RKO (cell line): ENCODE measurements at regions not wholly inside any gene's neighbourhood (a gene's known extent, or its start where the extent isn't known, plus 50 kb on each side); places are given as distances from the start of the nearest gene placed in this dataset.
"Not testable (repeated sequence)": the region's sequence is repeated elsewhere in the genome, so short reads cannot be mapped to it uniquely, and the experiment has no call there.

Experiments used
- DNase-seq: peaks from one replicate; pipeline ENCODE4 v3.0.0-alpha.2; 2016; ENCODE audit warnings: low spot score

DNA sequence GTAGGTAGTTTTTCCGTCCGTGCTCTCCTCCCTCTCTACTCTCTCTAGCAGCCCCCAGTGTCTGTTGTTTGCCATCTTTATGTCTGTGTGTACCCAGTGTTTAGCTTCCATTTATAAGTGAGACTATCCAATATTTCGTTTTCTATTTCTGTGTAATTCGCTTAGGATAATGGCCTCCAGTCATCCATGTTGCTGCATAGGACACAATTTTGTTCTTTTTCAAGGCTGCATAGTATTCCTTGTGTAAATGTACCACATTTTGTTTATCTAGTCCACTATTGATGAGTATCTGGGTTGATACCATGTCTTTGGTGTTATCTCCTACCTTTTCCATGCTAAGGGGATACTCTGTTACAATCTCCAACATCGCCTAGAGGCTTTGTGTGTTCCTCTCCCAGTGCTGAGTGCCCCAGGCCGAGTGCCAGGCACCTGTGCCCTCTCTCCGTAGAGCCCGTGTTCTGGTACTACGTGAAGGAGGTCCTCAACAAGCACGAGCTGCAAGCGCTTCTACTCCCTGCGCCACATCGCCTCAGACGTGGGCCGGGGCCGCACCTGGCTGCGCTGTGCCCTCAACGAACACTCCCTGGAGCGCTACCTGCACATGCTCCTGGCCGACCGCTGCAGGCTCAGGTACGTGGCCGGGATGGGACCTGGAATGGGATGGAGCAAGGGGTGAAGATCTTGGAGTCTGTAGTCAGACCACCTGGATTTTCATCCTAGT lies 51.0 kb downstream of the NPIPB11 start:
- DNase-seq: not testable (repeated sequence)

DNA sequence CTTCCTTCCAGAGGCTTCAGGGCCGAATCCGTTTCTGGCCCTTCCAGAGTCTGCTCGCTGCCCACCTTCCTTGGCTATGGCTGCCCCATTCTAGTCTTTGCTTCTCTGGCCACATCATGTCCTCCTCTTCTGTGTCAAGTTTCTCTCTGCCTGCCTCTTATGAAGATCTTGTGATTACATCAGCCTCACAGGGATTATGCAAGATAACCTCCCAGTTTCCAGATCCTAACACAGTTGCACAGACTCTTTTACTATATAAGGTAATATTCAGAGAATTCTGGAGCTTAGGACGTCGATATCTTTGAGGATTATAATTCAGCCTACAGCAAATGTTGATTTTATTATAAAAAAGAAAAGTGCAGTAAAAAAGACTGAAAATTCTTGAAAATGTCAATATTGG lies 52.1 kb downstream of the NPIPB11 start:
- DNase-seq: not testable (repeated sequence)

DNA sequence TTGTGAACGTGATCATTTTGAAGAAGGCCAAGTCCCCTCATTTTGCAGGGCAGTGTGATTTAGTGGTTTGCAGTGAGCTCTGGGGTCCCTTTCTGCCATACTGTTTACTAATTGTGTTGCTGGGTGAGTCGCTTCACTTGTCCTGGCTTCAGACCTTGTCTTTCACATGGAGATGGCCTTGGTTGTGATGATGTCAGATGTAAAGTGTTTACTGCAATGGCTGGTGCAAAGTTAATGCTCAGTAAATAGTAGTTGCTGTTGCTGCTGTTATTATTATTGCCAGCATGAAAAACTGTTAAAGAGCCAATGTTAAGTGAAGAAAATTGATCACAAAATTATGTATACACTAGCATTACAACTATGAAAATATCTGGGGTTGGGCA lies 53.9 kb downstream of the NPIPB11 start:
- not testable (repeated sequence) for DNase-seq

DNA sequence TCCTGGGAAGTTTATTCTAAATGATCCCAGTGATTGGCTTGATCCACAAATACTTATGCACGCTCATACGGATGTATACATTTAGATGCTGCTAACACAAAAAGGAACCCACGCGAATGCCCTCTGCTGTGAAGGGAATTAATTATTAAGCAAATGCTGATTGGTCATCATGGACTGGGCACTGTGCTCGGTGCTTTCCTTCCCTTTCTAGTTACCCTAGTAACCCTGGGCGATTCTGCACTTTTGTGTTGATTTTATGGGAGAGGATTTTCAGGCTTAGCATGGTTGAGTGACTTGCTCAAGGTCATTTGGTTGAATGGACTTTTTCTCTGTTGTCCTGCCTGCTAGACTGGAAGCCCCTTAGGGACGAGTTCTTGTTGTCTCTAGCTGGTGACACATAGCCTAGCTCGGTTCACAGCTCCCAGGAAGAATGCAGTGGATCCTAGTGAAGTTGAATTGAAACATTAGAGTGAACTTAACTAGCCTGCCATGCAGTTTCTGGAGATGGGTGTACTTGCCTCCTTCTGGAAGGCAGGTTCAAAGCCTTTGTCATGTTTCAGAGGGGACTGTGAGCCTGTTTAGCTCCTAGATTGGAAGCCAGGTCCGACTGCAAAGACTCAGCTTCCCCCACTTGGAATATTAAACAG lies 54.4 kb downstream of the NPIPB11 start:
- DNase-seq: not testable (repeated sequence)

DNA sequence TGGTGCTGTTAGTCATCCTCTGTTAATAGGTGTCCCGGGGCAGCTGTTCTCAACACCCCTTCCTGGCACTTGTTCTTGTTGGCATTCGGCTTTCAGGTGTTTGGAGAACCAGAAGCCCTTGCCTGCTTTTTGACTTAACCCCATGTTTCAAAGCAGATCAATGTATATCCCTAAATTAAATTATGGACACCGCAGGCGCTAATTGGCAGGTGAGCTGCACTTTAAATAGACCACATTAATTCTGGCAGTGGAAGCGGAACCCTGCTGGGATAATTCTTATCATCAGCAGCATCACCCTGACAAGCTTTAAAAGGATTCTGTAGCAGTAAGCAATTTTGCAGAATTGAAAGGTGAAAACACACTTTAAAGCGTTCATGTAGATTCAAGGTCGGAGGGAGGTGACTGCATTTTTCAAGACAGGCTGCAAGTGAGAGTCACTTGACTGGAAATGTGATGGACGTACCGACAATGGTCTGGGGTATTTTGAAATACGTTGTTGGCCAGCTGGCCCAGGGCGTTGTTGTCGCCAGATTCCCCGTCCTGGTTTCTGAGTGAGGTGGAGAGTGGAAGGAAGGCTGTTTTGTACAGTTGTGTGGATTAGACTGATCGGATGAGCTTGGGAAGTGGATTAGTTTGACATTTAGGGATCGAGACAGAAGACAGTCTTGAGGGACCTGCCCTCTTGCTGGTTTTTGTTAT lies 55.1 kb downstream of the NPIPB11 start:
- DNase-seq: not testable (repeated sequence)

DNA sequence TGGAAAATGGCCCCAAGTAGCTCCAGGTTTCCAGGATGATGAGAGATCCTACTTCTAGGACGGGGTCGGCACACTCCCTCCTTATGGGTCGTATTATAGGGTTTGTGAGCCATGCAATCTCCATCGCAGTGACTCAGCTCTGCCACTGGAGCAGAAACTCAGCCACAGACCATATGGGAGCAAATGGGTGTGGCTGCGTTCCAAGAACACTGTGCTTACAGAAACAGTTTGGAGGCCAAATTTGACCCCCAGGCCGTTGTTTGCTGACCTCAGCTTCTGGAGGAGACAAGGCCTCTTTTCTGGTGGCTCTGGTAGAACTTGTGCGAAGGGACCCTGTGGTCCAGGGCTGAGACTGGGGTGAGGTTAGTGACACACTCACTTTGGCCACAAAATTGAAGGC lies 56.5 kb downstream of the NPIPB11 start:
- DNase-seq: not testable (repeated sequence)

DNA sequence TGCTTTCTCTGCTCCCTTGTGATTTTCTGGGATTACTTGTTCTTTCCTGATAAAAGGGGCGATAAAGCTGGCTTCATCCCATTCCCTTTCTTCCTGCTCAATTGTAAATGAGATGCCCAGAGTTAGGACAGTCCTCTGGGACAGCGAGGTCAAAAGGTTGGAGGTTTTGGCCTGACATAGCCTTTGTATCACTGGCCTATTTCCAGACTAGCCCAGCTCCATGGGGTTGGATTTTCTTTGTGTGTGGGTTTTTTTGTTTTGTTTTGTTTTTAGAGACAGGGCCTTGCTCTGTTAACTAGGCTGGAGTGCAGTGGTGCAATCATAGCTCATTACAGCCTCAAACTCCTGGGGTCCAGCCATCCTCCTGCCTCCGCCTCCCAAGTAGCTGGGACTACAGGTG lies 57.8 kb downstream of the NPIPB11 start:
- DNase-seq: not testable (repeated sequence)

DNA sequence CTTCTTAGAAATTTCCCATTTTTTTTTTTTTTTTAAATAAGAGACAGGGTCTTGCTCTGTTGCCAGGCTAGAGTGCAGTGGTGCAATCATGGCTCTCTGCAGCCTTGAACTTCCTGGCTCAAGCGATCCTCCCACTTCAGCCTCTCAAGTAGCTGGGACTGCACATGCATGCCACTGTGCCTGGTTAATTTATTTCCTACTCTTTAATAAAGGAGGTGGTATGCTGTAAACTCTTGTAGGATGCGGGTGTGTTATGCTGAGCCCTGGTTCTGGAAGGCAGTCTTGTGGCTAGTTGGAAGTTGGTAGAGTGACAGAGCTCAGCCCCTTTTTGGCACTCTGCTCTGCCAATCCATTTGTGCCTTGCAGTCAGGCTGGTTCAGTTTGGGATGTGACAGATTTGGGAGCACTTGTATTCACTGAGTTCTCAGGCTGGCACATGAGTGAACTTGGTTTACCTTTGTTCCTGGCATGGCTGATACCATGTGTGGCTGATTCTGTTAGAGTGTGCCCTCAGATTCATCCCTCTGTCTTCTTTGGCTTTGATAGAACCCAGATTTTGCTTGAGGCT lies 58.3 kb downstream of the NPIPB11 start:
- DNase-seq: not testable (repeated sequence)

DNA sequence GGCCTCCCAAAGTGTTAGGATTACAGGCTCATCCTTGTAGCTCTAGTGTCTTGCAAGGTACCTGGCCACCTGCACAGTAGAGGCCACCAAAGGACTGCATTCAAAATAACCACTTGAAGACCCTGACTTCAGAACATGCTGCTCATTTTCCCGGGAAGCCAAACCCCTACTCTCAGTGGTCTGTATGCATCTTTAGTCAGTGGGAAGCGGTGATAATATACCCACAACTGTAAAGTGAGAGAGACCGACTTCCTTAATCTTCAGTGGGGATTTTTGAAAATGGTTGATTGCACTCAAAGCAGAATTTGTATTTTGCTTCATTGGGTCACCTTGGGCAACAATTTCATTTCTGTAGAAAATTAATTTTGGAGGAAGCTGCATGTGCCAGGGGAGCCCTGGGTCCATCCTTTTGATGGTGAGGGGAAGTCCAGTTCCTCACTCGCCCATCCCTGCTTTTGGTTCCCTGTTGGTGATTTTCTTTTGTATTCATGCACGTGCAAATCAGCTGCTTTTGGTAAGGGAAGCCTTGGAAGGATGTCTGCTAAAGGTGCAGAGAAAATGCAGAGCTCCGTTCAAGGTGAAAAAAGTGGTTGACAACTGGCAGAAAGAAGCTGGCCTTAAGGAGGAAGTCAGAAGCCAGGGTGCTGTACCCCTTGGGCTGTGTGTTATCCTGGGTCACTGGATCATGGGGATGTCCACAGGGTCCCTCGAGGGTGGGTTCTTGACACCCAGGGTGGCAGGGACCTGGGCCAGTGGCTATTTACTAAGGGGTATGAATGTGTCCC lies 59.5 kb downstream of the NPIPB11 start:
- DNase-seq: not testable (repeated sequence)

DNA sequence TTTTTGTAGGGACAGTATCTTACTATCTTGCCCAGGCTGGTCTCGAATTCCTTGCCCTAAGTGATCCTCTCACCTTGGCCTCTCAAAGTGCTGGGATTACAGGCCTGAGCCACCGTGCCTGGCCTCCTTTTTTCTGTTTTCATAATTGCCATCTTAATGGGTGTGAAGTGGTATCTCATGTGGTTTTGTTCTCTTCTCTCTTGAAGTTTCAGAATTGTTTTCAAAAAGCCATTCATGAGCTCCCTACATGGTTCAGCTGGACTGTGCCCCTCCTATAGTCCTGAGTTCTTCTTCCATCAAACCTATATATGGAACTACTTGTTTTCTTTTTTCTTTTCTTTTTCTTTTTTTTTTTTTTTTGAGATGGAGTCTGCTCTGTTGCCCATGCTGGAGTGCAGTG lies 60.3 kb downstream of the NPIPB11 start:
- not testable (repeated sequence) for DNase-seq

DNA sequence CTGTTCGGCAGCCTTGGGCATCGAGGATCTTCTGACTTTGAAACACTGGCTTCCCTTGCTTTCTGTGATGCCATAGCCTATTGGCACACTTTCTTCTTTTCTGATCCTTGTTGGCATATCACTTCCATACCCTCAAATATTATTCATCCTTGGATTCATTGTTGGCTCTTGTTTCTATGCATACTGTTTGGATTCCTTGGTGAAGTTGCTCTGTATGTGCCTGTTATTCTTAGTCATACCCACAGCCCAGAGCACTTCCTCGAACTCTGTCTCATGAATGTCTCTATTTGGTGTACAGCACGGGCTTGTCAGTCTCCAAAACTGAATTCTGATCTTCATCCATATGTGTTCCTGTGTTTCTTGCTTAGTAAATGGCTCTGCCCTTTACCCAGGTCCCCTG lies 63.6 kb downstream of the NPIPB11 start:
- not testable (repeated sequence) for DNase-seq

DNA sequence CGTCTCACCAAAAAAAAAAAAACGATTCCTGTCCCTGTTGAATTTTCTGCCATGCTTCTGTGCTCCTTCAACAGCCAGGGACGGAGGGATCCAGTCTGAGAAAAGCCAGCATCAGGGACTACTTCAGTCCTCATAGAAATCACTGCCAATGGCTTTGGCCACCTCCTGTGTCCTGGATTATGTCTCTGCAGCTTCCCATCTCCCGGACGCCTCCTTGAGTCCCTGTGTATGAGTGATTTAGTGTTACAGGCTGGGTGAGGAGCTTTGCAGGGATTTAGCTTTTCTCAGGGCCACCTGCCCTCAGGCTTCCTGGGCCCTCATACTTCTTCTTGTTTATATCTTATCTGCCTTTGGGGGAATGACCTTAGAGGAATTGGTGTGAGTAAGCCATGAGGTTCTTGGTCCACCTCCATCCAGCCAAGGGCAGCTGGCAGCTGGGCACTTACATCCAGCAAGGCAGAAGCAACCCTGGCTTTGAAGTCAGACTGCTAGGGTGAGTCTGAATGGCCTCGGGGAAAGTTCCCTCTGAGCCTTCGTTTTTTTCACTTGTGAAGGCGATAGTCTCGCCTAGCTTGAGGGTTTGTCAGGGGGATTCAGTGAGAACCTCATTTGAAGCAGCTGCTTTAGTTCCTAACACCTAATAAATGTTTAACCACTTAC lies 65.6 kb downstream of the NPIPB11 start:
- not testable (repeated sequence) for DNase-seq

DNA sequence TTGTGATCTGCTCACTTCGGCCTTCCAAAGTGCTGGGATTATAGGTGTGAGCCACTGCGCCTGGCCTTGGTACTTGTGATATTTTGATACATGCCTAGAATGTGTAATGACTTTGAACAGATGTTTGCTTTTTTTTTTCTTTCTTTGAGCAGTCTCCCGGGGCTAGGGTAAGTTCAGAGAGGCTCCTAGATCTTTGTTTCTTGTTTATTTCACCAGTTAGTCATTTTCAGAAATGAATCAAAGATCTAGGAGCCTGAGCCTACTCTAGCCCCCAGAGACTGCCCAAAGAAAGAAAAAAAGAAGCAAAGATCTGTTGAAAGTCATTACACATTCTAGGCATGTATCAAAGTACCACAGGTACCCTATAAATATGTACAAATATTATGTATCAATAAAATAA lies 66.3 kb downstream of the NPIPB11 start:
- DNase-seq: not testable (repeated sequence)

DNA sequence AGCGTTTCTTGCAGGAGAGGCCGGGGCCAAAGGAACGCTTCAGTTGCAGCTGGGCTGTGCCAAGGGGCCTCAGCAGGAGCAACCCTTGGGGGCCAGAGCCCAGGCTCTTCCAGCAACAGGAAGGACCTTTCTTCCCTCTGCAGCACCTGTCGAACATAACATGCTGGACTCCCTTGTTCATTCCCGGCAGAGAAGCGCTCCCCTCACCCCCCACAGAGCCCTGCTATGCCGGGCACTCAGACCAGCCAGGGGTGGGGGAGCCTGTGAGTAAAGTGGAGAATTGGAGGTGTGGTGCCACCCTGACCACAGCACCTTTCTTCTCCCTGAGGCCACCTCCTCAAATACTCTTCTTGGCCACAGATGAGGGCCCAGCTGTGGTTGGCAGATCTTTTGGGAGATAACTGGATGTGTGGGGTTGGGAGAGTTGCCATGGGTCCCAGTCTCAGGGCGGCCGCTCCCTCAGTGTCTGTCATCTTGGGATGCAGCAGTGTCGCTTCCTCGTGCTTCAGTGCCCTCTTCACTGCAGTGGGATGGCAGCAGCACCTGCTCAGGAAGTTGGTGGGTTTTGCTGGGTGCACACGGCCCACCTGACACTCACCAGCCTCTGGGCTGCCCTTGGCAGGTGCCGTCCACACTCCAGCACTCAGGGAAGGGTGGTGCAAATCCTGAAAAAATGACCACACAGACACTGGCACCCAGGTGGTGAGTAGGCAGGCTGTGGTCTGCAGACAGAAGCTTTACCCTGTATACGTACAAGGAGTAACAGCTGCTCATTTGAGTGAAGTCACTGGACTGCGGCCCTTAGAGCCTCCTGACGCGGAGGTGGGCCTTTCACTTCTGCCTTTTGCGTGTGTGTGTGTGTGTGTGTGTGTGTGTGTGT lies 67.5 kb downstream of the NPIPB11 start:
- DNase-seq: not testable (repeated sequence)

DNA sequence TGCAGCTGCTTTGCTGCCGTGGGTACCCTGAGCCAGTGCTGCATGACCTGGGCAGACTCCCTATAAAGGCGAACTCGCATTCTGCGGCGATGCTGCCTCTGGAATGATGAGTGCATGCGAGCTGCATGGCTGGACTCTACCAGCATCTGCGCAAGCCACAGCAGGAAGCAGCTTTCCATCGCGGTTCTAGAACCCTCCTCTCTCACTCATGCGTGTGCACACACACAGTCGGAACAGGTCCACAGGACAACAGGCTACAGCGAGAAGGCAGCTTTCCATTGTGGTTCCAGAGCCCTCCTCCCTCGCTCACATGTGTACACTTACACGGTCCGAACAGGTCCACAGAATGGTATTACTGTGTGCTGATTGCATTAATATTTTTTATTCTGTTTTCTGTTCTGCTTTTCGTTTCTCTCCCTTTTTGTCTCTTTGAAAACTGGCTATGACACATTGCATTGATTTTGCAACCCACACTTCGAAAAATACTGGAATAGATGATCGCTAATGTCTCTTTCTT lies 69.1 kb downstream of the NPIPB11 start:
- not testable (repeated sequence) for DNase-seq

DNA sequence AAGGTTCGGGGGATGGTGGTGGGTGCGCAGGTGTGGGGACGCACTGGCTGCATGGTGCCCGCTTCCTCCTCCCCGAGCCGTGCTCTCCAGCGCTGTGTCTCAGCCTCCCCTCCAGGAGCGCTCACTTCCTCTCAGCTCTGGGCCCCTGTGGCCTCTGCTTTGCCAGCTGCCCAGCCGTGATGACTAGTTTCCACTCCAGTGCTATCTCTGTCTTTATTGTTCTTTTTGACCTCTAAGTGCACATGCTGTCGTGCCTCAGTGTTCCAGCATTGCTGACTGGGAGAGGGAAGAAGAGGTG lies 71.0 kb downstream of the NPIPB11 start:
- not testable (repeated sequence) for DNase-seq

DNA sequence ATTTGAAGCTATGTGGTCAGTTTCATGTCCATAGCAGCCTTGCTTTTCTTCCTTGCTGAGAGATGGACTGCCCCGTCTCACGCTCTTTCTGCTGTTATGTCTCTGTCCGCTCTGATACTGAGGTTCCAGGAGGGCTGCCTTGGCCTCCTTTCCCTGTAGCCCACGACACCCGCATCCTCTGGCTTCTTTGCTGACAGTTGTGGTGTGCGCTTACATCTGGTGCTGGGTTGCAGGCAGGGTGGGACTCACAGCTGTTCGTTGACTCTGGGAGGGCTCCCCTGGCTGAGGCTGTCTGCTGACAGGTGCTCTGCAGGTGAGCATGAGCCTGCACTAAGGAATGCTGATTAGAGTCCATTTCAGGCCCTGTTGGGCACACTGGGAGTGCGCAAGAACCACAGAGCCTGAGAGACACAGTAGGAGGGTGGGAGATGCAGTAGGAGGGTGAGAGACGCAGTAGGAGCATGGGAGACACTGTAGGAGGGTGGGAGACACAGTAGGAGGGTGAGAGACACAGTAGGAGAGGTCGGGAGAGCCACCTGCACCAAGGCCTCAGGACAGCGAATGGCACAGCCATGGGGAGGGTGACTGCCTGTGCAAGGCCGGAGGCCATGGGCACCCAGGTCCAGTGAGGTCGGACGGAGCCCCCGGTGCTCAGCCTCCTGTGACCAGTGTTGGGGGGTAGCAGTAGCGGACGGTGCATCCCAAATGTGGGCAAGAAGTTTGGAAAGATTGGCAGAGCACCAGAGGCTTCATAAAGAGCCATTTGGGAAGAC lies 71.5 kb downstream of the NPIPB11 start:
- not testable (repeated sequence) for DNase-seq

DNA sequence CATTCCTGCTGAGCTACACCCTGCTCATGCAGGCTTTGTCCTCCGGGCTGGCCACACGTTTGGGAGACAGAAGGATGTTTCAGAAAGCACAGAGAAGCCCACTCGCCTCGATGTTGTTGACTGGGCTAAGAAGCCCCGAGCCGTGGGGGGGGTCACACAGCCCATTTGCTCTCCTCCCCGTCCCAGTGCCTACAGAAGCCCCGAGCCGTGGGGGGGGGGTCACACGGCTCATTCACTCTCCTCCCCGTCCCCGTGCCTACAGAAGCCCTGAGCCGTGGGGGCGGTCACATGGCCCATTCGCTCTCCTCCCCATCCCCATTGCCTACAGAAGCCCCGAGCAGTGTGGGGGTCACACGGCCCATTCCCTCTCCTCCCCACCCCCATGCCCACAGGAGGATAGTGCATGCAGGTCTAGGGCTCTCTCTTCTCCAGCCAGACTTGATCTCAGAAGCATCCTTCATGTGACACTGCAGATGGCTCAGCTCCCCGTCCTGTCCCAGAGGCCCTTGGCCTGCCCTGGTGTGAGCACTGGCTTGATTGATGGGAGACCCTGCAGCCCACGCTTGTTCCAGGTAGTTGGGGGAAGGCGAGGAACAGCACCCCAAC lies 72.9 kb downstream of the NPIPB11 start:
- DNase-seq: not testable (repeated sequence)

DNA sequence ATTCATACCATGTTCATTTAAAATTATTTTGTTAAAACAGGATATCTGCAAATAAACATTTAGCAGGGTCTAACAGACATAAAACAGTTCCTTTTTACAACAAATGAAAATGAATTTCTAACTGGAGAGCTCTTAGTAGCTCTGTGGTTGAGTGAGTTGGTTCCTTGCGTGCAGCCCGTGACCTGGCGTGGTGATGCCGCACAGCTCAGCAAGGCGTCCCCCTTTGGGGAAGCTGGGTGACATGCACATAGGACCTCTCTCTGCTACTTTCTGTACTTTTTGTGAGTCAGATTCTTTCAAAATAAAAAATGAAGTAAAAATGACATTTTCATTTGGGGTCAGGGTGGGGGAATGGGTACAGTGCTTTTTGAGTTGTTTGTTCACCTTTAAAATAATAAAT lies 75.9 kb downstream of the NPIPB11 start:
- not testable (repeated sequence) for DNase-seq
